Fibroblast of pulmonary artery (primary cell): ENCODE measurements at regions not wholly inside any gene's neighbourhood (a gene's known extent, or its start where the extent isn't known, plus 50 kb on each side); places are given as distances from the start of the nearest gene placed in this dataset.

ENCODE experiments used
- DNase-seq: peaks from one replicate; pipeline ENCODE4 v3.0.0-alpha.2; 2010; ENCODE audit warnings: low read depth
- H3K4me3 ChIP-seq: replicated peaks from 2 replicates; pipeline ENCODE4 v1.5.1; 2011; ENCODE audit warnings: low read depth, mild to moderate bottlenecking, control low read depth, low read length, moderate library complexity
- TF ChIP-seq, protein P1 (sequence below): IDR thresholded peaks from 2 replicates; pipeline ENCODE4 v1.5.1; 2011; ENCODE audit warnings: mild to moderate bottlenecking, control low read depth, low read length, inconsistent platforms; ENCODE audit errors: missing control alignments

DNA sequence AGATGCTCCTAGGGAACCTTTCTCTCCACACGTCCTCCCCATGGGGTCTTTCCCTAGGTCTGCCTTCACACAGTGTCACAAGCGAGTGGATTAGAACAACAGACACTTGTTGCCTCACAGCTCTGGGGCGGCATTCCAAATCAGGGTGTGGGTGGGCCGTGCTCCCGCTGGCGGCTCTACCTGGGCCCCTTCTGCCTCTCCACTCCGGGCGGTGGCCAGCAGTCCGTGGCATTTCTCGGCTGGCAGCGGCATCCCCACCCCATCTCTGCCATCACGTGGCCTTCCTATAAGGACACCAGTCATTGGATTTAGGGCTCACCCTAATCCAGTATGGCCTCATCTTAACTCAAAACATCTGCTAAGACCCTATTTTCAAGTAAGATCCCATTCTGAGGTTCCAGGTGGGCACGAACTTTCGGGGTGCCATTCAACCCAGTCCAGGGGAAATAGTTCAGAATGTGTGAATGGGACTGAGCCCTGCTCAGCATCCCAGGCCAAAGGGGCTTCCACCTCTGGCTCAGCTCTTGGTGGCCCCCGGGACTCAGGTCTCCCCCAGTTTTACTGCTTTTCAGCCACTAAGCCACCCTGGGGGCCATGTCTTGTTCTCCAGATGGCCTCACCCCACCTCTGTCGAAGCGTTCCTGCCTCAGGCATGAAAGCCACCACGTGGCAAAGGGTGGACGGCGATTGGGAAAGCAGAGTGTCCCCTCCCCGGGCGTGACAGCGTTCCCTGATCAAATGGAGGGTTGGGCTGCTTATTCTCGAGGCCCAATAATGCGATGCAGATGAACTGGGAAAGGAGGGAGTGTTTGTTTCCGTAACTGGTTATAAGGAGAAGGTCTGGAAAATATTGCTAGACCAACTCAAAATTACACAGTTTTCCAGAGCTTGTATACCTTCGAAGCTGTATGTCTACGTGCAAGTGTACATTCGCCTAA, 350.0 kb downstream of the GLRX3 start:
- no peak for DNase-seq
- TF ChIP-seq, protein P1, sequence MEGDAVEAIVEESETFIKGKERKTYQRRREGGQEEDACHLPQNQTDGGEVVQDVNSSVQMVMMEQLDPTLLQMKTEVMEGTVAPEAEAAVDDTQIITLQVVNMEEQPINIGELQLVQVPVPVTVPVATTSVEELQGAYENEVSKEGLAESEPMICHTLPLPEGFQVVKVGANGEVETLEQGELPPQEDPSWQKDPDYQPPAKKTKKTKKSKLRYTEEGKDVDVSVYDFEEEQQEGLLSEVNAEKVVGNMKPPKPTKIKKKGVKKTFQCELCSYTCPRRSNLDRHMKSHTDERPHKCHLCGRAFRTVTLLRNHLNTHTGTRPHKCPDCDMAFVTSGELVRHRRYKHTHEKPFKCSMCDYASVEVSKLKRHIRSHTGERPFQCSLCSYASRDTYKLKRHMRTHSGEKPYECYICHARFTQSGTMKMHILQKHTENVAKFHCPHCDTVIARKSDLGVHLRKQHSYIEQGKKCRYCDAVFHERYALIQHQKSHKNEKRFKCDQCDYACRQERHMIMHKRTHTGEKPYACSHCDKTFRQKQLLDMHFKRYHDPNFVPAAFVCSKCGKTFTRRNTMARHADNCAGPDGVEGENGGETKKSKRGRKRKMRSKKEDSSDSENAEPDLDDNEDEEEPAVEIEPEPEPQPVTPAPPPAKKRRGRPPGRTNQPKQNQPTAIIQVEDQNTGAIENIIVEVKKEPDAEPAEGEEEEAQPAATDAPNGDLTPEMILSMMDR = no peak
- H3K4me3 ChIP-seq = no peak overlapping the region

DNA sequence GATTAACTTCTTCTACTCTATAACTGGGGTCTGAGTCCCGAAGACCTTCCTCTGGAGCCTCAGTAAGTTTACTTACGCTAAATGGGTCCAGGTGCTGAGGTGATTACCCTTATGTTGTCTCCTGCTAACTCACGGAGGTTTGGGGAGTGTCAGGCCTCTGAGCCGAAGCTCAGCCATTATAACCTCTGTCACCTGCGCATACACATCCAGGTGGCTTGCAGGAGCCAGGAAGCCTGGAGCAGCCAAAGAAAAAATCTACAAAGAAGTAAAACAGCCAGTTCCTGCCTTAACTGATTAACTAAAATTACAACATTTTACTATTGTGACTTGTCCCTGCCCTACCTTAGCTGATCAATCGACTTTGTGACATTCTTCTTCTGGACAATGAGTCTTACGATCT, 350.7 kb downstream of the GLRX3 start:
- DNase-seq = no peak
- TF ChIP-seq, protein P1 = no peak
- H3K4me3 ChIP-seq = no peak overlapping the region

DNA sequence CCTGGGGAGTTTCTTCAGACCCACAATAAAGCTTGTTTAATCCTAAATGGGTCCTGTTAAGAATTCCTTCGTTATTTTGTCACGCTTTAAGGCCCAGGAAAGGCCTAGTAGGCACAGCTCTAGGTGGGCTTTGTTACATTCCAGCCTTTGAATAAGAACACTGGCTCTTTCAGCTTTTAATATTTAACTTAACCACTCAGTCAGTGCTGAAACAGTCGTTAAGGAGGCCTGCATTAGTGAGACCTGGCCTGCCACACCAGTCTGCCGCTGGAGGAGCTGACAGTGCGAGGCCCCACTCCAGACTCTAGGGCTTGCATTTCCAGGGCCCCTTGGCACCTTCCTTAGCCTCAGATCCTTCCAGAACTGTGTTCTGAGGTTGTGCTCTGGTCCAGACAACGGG, 351.4 kb downstream of the GLRX3 start:
- no peak for DNase-seq
- H3K4me3 ChIP-seq = no peak overlapping the region
- TF ChIP-seq, protein P1 = no peak

DNA sequence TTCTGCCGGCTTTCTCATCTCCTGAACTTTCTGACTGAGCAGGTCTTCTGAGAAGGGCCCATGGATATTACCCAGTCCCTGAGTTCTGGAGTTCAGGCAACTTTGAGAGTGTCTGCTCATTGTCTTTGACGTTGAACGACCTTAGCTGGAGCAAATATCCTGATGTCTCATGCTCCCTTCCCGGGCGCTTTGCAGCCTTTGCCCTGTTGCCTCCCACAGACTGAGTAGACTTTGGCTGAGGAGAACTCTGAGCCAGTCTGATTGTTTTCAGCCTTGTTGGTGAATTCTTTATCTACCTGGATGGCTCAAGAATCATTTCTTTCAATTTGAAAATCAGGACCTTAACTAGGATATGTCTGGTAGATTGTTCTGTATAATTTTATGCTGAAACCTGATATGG, 353.7 kb downstream of the GLRX3 start:
- no peak overlapping the region for H3K4me3 ChIP-seq
- TF ChIP-seq, protein P1 = no peak
- no peak for DNase-seq

DNA sequence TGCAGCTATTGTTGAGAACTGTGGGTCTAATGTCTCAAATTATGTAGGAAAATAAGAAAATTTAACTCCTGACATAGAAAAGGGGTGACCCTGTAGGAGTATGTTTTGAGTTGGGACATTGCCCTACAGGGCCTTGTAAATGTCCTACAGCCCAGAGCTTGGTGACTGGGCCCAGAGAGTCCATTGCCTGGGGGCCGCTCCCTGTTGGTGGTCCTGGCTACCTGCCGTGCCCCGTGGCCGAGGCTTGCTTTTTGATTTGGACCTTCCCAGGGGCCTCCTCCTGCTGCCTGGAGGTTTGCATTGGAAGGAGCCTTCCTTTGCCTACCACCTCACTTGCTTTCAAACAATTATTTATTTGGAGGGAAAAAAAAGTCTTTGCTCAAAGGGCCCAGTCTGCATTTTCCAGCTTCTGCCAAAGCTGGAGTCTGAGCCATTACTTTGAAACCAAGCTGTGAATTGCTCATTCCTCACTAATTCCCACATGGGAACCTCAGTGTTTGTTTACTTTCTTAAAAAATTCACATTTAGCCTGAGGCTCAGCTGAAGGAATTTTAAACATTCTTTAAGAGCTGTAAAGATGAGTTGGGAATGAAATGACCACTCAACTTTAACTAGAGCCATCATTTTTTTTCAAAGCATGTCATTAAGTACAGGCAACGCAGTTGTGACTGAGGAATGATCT, 355.0 kb downstream of the GLRX3 start:
- no peak for DNase-seq
- H3K4me3 ChIP-seq = no peak overlapping the region
- TF ChIP-seq, protein P1 = no peak

DNA sequence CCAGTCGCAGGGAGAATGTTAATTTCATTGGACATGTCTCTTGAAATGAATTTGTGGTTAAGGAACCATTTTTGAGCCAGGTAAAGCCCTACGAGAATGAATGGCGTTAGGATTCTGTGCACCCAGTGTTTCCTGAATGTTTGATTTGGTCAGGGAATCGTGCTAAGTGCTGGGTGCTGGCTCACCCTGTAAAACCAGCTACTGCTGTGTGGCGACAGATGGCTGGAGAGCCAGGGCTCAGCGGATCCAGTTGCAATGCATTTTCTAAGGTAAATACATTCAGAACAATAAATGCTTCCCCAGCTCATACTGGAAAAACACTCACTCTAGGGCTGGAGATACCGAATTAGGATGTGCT, 355.5 kb downstream of the GLRX3 start:
- TF ChIP-seq, protein P1 = no peak
- no peak overlapping the region for H3K4me3 ChIP-seq
- DNase-seq = no peak
